HepG2 (cell line): ENCODE measurements at regions not wholly inside any gene's neighbourhood (a gene's known extent, or its start where the extent isn't known, plus 50 kb on each side); places are given as distances from the start of the nearest gene placed in this dataset.

ENCODE experiments used
- ATAC-seq: fragments of 200-7000 bp; cut with Tn5 transposase; 3 replicates; pipeline ENCODE4 v1.9.1; 2020; ENCODE audit warnings: mild to moderate bottlenecking, moderate library complexity
- BruUV-seq: library from RNA; stranded (reverse); fragments of 400-500 nt; replicated peaks from 2 replicates; lab custom pipeline; 2021; lab: Mats Ljungman, UMichigan
- CTCF ChIA-PET: fragments of 300-600 bp; formaldehyde crosslinking; extraction: SDS; loops from one replicate; lab custom pipeline; 2021; ENCODE audit warnings: low total read pairs, inconsistent platforms, low intra/inter-chr PET ratio; lab: Yijun Ruan, JAX
- POLR2A ChIA-PET: fragments of 350-600 bp; sonication (Branson Sonifier 250); formaldehyde crosslinking; loops from one replicate; lab custom pipeline; 2020; ENCODE audit warnings: antibody characterized with exemption, inconsistent platforms; lab: Yijun Ruan, JAX
- DNase-seq: peaks from one replicate; pipeline ENCODE4 v3.0.0-alpha.2; 2015; ENCODE audit warnings: low spot score
- FAIRE-seq: peaks from 3 replicates; lab custom pipeline; 2011; peaks lifted over from hg19 to GRCh38; lab: Jason Lieb, UNC
- H2AFZ ChIP-seq: one replicate; pipeline ENCODE4 v1.6.1; 2011; ENCODE audit warnings: low read length, inconsistent platforms
- H3K27ac ChIP-seq: fragments of 300-600 bp; 3 replicates; pipeline ENCODE4 v1.8.0; 2011; ENCODE audit warnings: mixed run types, mild to moderate bottlenecking, mixed read lengths, low read length, inconsistent platforms; ENCODE audit not compliant: insufficient read depth; ENCODE audit errors: extremely low read length
- H3K27me3 ChIP-seq, 2 experiments: fragments of 200-600 bp in 1 of 2; 2 replicates in 1 of 2; 3 replicates in 1 of 2; pipeline versions ENCODE4 v1.6.0 to v1.8.0; 2011; ENCODE audit warnings: low read length in 2 of 2, mild to moderate bottlenecking in 2 of 2, moderate library complexity in 2 of 2, inconsistent platforms in 1 of 2; ENCODE audit not compliant: insufficient read depth in 2 of 2, control insufficient read depth in 1 of 2
- H3K36me3 ChIP-seq, 2 experiments: fragments of 200-600 bp in 1 of 2; replicated peaks in 1 of 2; 2 replicates in 1 of 2; 3 replicates in 1 of 2; pipeline versions ENCODE4 v1.5.1 to v1.8.0; 2011; ENCODE audit warnings: low read length in 2 of 2, inconsistent platforms in 1 of 2; ENCODE audit not compliant: insufficient read depth in 2 of 2, control insufficient read depth in 1 of 2
- H3K4me1 ChIP-seq: 2 replicates; pipeline ENCODE4 v1.5.1; 2012; ENCODE audit warnings: low read length, inconsistent platforms; ENCODE audit not compliant: insufficient read depth
- H3K4me2 ChIP-seq: 2 replicates; pipeline ENCODE4 v1.6.0; 2011; ENCODE audit warnings: low read depth, low read length, inconsistent platforms
- H3K4me3 ChIP-seq, 3 experiments: fragments of 200-600 bp in 1 of 3; sonication (generic), shearing (Covaris generic) in 1 of 3; replicated peaks in 1 of 3; 2 replicates each; pipeline ENCODE4 v1.5.1; 2011 to 2016; ENCODE audit warnings: low read length in 3 of 3, inconsistent platforms in 2 of 3, low read depth in 2 of 3, mild to moderate bottlenecking in 2 of 3, control low read depth in 1 of 3, mixed read lengths in 1 of 3; ENCODE audit not compliant: insufficient read depth in 1 of 3
- H3K79me2 ChIP-seq: one replicate; pipeline ENCODE4 v1.6.1; 2011; ENCODE audit warnings: low read length, inconsistent platforms; ENCODE audit not compliant: insufficient read depth
- H3K9ac ChIP-seq: 2 replicates; pipeline ENCODE4 v1.6.0; 2011; ENCODE audit warnings: mild to moderate bottlenecking, low read depth, low read length, inconsistent platforms; ENCODE audit not compliant: insufficient read depth
- H3K9me3 ChIP-seq: 2 replicates; pipeline ENCODE4 v1.5.1; 2012; ENCODE audit warnings: mild to moderate bottlenecking, low read length
- H4K20me1 ChIP-seq: 2 replicates; pipeline ENCODE4 v1.6.0; 2011; ENCODE audit warnings: inconsistent platforms, mild to moderate bottlenecking, low read length, moderate library complexity; ENCODE audit not compliant: insufficient read depth
- AGO2 ChIP-seq: fragments of 200-400 bp; formaldehyde crosslinking; optimal IDR thresholded peaks from 2 replicates; pipeline ENCODE3; 2017; ENCODE audit warnings: mild to moderate bottlenecking, low read depth, low read length, moderate library complexity
- BATF2 ChIP-seq: sonication (generic); formaldehyde crosslinking; IDR thresholded peaks from 2 replicates; pipeline ENCODE4 v1.8.0; 2022; ENCODE audit warnings: mild to moderate bottlenecking, missing genetic modification reagents, moderate library complexity
- FOXC1 ChIP-seq: sonication (generic); formaldehyde crosslinking; IDR thresholded peaks from 2 replicates; pipeline ENCODE4 v1.8.0; 2022; ENCODE audit warnings: mild to moderate bottlenecking, missing genetic modification reagents, borderline replicate concordance
- HES4 ChIP-seq: sonication (generic); formaldehyde crosslinking; IDR thresholded peaks from 2 replicates; pipeline ENCODE4 v1.9.0; 2021; ENCODE audit warnings: mild to moderate bottlenecking, missing genetic modification reagents, borderline replicate concordance
- IRF1 ChIP-seq: sonication (generic); formaldehyde crosslinking; IDR thresholded peaks from 2 replicates; pipeline ENCODE4 v1.4.0; 2020; ENCODE audit warnings: low read depth, mild to moderate bottlenecking, missing genetic modification reagents
- KDM5A ChIP-seq: fragments of 200-600 bp; sonication (generic); IDR thresholded peaks from 2 replicates; pipeline ENCODE4 v1.7.0; 2018; ENCODE audit warnings: antibody characterized with exemption, mild to moderate bottlenecking, low read length, borderline replicate concordance
- MNT ChIP-seq: fragments of 450-650 bp; IDR thresholded peaks from 2 replicates; pipeline ENCODE4 v1.6.1; 2016
- NCOR1 ChIP-seq: fragments of 200-600 bp; sonication (generic); IDR thresholded peaks from 2 replicates; pipeline ENCODE4 v1.7.0; 2017; ENCODE audit warnings: antibody characterized with exemption, low read length, borderline replicate concordance
- RERE ChIP-seq: IDR thresholded peaks from 2 replicates; pipeline ENCODE4 v1.6.1; 2016; ENCODE audit warnings: low read depth, missing genetic modification reagents, missing compliant biosample characterization
- ZNF12 ChIP-seq: sonication (generic); formaldehyde crosslinking; IDR thresholded peaks from 2 replicates; pipeline ENCODE4 v1.5.0; 2020; ENCODE audit warnings: missing genetic modification reagents
- ZNF138 ChIP-seq: sonication (generic); formaldehyde crosslinking; IDR thresholded peaks from 2 replicates; pipeline ENCODE4 v1.5.0; 2020; ENCODE audit warnings: mild to moderate bottlenecking, low read depth, missing genetic modification reagents
- ZNF790 ChIP-seq: sonication (generic); formaldehyde crosslinking; IDR thresholded peaks from 2 replicates; pipeline ENCODE4 v1.8.0; 2022; ENCODE audit warnings: missing genetic modification reagents, mild to moderate bottlenecking, borderline replicate concordance
- WGBS: methylation state at CpG from one replicate; pipeline ENCODE4 v1.1.6; 2017; ENCODE audit warnings: low lambda C conversion rate; 5-methylcytosine and 5-hydroxymethylcytosine counted together
- in situ Hi-C: cut with HindIII; loops from 2 replicates; pipeline ENCODE4 v1.10.0; 2017; ENCODE audit warnings: low pct_unique_long_range_greater_than_20kb; ENCODE audit not compliant: extremely low pct_ligation_motif_present
- intact Hi-C: fragments of 100-400 bp; cut with micrococcal nuclease; formaldehyde crosslinking; loops from one replicate; pipeline ENCODE4 v1.10.0; 2022; ENCODE audit not compliant: unreplicated experiment

GRCh38 chr6:159372333-159372732, 203.1 kb downstream of the FNDC1 start:
- no peaks in the 10 kb centered on the region for H3K36me3 ChIP-seq

More at GRCh38 chr6:159372333-159372732, 203.1 kb downstream of the FNDC1 start:
- Histone ChIP-seq H2AFZ (no peak overlapping the region), H3K4me1 (no peaks in the 10 kb centered on the region), H3K4me2 (no peak overlapping the region), H3K79me2 (no peaks in the 10 kb centered on the region), H3K27me3 (peaks cover 0 to 50% of the 10 kb centered on the region in 2 experiments; a peak in 3 of 5 replicates), H3K4me3 (no peak overlapping the region), H4K20me1 (no peaks in the 10 kb centered on the region), H3K9ac (no peak overlapping the region), H3K27ac (no peak overlapping the region), H3K9me3 (no peaks in the 10 kb centered on the region)
- ChIA-PET CTCF (no interaction called here), POLR2A (no interaction called here)
- in situ Hi-C loops (no loop called here), intact Hi-C loops (no loop called here)
- ATAC-seq, result no peak
- TF ChIP-seq AGO2, result no peak
- no peak for TF ChIP-seq ZNF12 (CRISPR knock-in tag)
- no peak for TF ChIP-seq NCOR1
- TF ChIP-seq RERE (CRISPR knock-in tag), result no peak
- no peak for TF ChIP-seq BATF2 (CRISPR knock-in tag)
- TF ChIP-seq HES4, result no peak
- no peak for TF ChIP-seq ZNF790 (CRISPR knock-in tag)
- TF ChIP-seq IRF1 (CRISPR knock-in tag), result no peak
- TF ChIP-seq KDM5A, result no peak
- no peak for TF ChIP-seq MNT
- no peak for TF ChIP-seq FOXC1 (CRISPR knock-in tag)
- no peak for TF ChIP-seq ZNF138 (CRISPR knock-in tag)
- no peak for DNase-seq
- WGBS, result 0% methylated on average over 2 of the region's 2 CpGs
- no peak for FAIRE-seq
- no TSS peak for BruUV-seq
